Uterus (tissue), 3 donors: ENCODE measurements at regions not wholly inside any gene's neighbourhood (a gene's known extent, or its start where the extent isn't known, plus 50 kb on each side); places are given as distances from the start of the nearest gene placed in this dataset.

Experiments
- DNase-seq, 2 donors: peaks; one replicate each; pipeline ENCODE4 v3.0.0-alpha.2; 2019 to 2020
- H3K27ac ChIP-seq, 2 donors: fragments of 200-600 bp; sonication (generic); 1 replicate in 1 of 2; 2 replicates in 1 of 2; pipeline ENCODE4 v1.5.1; 2016 to 2018
- H3K27me3 ChIP-seq, 2 donors: fragments of 200-600 bp; sonication (generic); one replicate each; pipeline ENCODE4 v1.5.1; 2018 to 2019; ENCODE audit warnings: control low read depth in 1 of 2
- H3K36me3 ChIP-seq, 2 donors: fragments of 200-600 bp; sonication (generic); one replicate each; pipeline ENCODE4 v1.5.1; 2019; ENCODE audit warnings: control low read depth in 1 of 2
- H3K4me1 ChIP-seq, 2 donors: fragments of 200-600 bp; sonication (generic); one replicate each; pipeline ENCODE4 v1.5.1; 2018 to 2019; ENCODE audit warnings: control low read depth in 1 of 2
- H3K4me3 ChIP-seq, 2 donors: fragments of 200-600 bp; sonication (generic); 1 replicate in 1 of 2; 2 replicates in 1 of 2; pipeline ENCODE4 v1.5.1; 2018 to 2019; ENCODE audit warnings: mild to moderate bottlenecking in 1 of 2
- H3K9me3 ChIP-seq, 2 donors: fragments of 200-600 bp; sonication (generic); one replicate each; pipeline ENCODE4 v1.5.1; 2019; ENCODE audit warnings: control low read depth in 1 of 2
- CTCF ChIP-seq, 4 experiments: fragments of 200-600 bp in 2 of 4; fragments of 450-650 bp in 2 of 4; sonication (generic) in 2 of 4; IDR thresholded peaks; one replicate each; pipeline ENCODE4 v1.5.1; 2016 to 2019; ENCODE audit warnings: antibody characterized with exemption in 4 of 4, mild to moderate bottlenecking in 2 of 4, moderate library complexity in 1 of 4
- POLR2A ChIP-seq, 2 donors: fragments of 450-650 bp; IDR thresholded peaks; one replicate each; pipeline ENCODE4 v1.6.1; 2016; ENCODE audit warnings: antibody characterized with exemption in 2 of 2, mild to moderate bottlenecking in 1 of 2, moderate library complexity in 1 of 2
- intact Hi-C: fragments of 100-400 bp; cut with DNase I; formaldehyde crosslinking; loops from one replicate; pipeline ENCODE4 v1.15.1; 2023; ENCODE audit warnings: low total_unique reads
- donor health status: DM: yes; HTN: yes; CAD: no.

DNA sequence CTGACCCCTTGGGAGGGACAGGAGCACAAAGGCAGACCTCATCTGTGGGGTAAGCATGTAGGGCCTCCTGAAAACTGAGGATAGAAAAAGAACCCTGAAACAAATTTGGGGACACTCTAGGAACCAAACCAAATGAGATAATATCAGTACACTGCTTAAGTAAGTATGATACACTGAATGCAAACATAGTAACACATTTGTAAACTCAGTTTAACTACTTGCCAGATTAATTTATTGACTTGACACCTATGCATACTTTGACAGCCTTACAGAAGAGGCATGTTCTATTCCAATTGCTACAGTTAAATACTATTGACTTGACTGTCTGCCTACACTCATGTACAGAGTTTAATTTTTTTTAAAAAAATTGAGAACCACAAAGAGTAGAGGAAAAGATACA lies 1070.8 kb upstream of the SEMA6A start:
- intact Hi-C loops = no loop called here
- TF ChIP-seq CTCF (IDR thresholded peaks at IDR 0.05) (no peak), POLR2A (IDR thresholded peaks at IDR 0.05) (no peak)
- no peak overlapping the region for H3K4me3 ChIP-seq
- no peaks in the 10 kb centered on the region for H3K36me3 ChIP-seq
- no peaks in the 10 kb centered on the region for H3K27me3 ChIP-seq
- no peak for DNase-seq
- no peaks in the 10 kb centered on the region for H3K4me1 ChIP-seq
- H3K27ac ChIP-seq = no peak overlapping the region
- no peaks in the 10 kb centered on the region for H3K9me3 ChIP-seq

DNA sequence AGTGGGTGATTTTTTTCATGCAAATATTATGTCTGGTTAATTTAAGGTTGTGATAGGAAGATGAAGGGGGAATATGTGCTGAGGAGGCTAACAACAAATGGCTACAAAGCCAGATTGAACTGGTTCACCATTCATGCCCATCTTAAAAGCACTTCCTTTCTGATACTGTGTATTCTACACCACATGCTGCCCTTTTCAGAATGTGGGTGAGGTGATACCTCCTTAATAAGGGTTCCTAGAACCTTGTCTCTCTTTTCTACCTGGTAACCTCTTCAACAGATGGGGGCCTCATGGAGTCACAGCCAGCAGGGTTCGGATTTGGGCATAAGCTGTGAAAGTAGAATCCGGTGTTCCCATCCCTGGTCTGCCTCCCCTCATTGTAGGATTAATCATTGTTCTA lies 1064.0 kb upstream of the SEMA6A start:
- Histone ChIP-seq H3K36me3 (no peaks in the 10 kb centered on the region), H3K27me3 (no peaks in the 10 kb centered on the region), H3K4me1 (no peaks in the 10 kb centered on the region), H3K27ac (no peak overlapping the region), H3K9me3 (no peaks in the 10 kb centered on the region), H3K4me3 (no peak overlapping the region)
- TF ChIP-seq POLR2A (IDR thresholded peaks at IDR 0.05) (no peak), CTCF (IDR thresholded peaks at IDR 0.05) (no peak)
- intact Hi-C loops = no loop called here
- DNase-seq = no peak

- no peak for DNase-seq
- no peak overlapping the region for H3K4me3 ChIP-seq
- TF ChIP-seq CTCF (IDR thresholded peaks at IDR 0.05) = no peak
- no peak for TF ChIP-seq POLR2A (IDR thresholded peaks at IDR 0.05)
- H3K27me3 ChIP-seq = no peaks in the 10 kb centered on the region
- H3K36me3 ChIP-seq = no peaks in the 10 kb centered on the region
- H3K27ac ChIP-seq = no peak overlapping the region
- no peaks in the 10 kb centered on the region for H3K4me1 ChIP-seq
- intact Hi-C loops = no loop called here
- H3K9me3 ChIP-seq = no peaks in the 10 kb centered on the region
Measured at GRCh38 chr5:117633093-117633492, 1058.5 kb upstream of the SEMA6A start.

DNA sequence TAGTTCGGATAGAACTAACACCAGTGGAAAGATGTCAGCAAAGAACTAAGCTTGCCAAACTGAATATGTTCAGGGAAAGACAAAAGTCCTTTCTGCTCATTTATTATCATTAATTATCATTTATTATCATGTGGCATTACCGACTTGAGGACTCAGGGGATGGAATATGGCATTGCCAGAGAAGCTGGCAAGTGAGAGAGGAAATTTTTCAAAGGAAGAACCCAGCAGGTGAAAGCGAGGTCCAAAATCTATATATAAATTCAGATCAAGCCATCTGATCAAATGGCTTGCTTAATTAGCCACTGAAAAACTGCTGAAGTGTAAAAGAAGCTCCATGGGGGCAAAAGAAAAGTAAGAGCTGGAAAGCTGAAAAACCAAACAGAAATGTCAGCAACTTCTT lies 1049.6 kb upstream of the SEMA6A start:
- Histone ChIP-seq H3K4me1 (no peaks in the 10 kb centered on the region), H3K36me3 (no peaks in the 10 kb centered on the region), H3K27ac (no peak overlapping the region), H3K27me3 (no peaks in the 10 kb centered on the region), H3K9me3 (no peaks in the 10 kb centered on the region), H3K4me3 (no peak overlapping the region)
- no peak for DNase-seq
- no peak for TF ChIP-seq POLR2A (IDR thresholded peaks at IDR 0.05)
- no peak for TF ChIP-seq CTCF (IDR thresholded peaks at IDR 0.05)
- intact Hi-C loops = no loop called here

DNA sequence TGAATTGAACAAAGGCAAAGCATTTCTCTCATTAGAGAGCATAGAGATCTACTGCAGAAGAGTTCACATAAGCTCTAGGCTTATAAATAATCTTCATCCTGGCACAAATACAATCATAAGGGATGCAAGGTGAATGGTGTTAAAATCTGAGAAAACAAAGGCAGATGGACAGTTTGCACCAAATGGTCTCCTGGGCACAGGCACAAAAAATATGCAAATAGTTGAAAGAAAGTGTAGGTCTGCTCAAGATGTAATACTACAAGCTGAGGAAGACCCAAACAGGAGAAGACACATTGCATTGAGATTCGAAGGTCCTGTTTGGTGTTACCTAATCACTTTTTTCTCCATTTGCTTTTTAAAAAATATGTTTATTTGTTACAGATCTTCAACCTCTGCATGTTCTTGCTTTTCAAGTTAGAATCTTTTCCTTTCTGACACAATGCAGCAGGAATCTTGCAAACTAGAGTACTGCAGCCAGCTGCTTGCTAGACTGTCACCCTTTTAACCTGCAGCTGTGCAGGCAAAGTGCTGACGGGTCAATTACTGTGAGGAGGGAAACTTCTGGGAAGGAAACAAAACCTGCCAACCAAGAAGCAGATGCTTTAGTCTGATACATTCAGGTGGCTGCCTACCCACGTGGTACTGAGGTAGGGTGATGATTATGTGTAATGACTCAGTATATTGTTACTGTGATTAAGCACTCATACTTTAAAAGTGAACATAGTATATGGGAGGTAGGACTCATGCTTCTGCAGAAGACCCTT lies 1048.6 kb upstream of the SEMA6A start:
- H3K36me3 ChIP-seq = no peaks in the 10 kb centered on the region
- TF ChIP-seq CTCF (IDR thresholded peaks at IDR 0.05) (no peak), POLR2A (IDR thresholded peaks at IDR 0.05) (no peak)
- no peak overlapping the region for H3K4me3 ChIP-seq
- no peaks in the 10 kb centered on the region for H3K4me1 ChIP-seq
- H3K27me3 ChIP-seq = no peaks in the 10 kb centered on the region
- DNase-seq = no peak
- H3K27ac ChIP-seq = no peak overlapping the region
- H3K9me3 ChIP-seq = no peaks in the 10 kb centered on the region
- intact Hi-C loops = no loop called here
